ENCODE measurements at regions not wholly inside any gene's neighbourhood (a gene's known extent, or its start where the extent isn't known, plus 50 kb on each side); places are given as distances from the start of the nearest gene placed in this dataset.

- DNase-seq: peak; percentile 23
These were observed 189.5 kb upstream of the SLC10A2 start for GRCh38 chr13:103255587-103256301.

GRCh38 chr13:103250071-103250470, 183.9 kb upstream of the SLC10A2 start:
- no peak for DNase-seq

- DNase-seq: no peak
These were observed 180.5 kb upstream of the SLC10A2 start for GRCh38 chr13:103246581-103247200.

- DNase-seq: no peak
These were observed 177.3 kb upstream of the SLC10A2 start for GRCh38 chr13:103243495-103243894.

GRCh38 chr13:103238441-103238840, 172.2 kb upstream of the SLC10A2 start:
- DNase-seq: peak; percentile 53

- DNase-seq: no peak
These were observed 170.0 kb upstream of the SLC10A2 start for GRCh38 chr13:103236213-103236612.

GRCh38 chr13:103229674-103230073, 163.5 kb upstream of the SLC10A2 start:
- no peak for DNase-seq

- no peak for DNase-seq
These were observed 158.6 kb upstream of the SLC10A2 start for GRCh38 chr13:103224804-103225203.

- no peak for DNase-seq
These were observed 156.5 kb upstream of the SLC10A2 start for GRCh38 chr13:103222683-103223082.

GRCh38 chr13:103218253-103218652, 152.0 kb upstream of the SLC10A2 start:
- DNase-seq: no peak

- DNase-seq: no peak
These were observed 146.9 kb upstream of the SLC10A2 start for GRCh38 chr13:103213152-103213551.

GRCh38 chr13:103210348-103210747, 144.1 kb upstream of the SLC10A2 start:
- DNase-seq: no peak

GRCh38 chr13:103203735-103204330, 137.6 kb upstream of the SLC10A2 start:
- no peak for DNase-seq

- no peak for DNase-seq
These were observed 134.1 kb upstream of the SLC10A2 start for GRCh38 chr13:103200118-103200885.

- no peak for DNase-seq
These were observed 133.3 kb upstream of the SLC10A2 start for GRCh38 chr13:103199380-103200088.

GRCh38 chr13:103196356-103196755, 130.1 kb upstream of the SLC10A2 start:
- DNase-seq: no peak

- no peak for DNase-seq
These were observed 129.5 kb upstream of the SLC10A2 start for GRCh38 chr13:103195762-103196161.

- DNase-seq: no peak
These were observed 128.7 kb upstream of the SLC10A2 start for GRCh38 chr13:103194871-103195270.

GRCh38 chr13:103192511-103193135, 126.4 kb upstream of the SLC10A2 start:
- no peak for DNase-seq

GRCh38 chr13:103190841-103191240, 124.6 kb upstream of the SLC10A2 start:
- DNase-seq: no peak

- peak; percentile 59 for DNase-seq
These were observed 122.6 kb upstream of the SLC10A2 start for GRCh38 chr13:103188713-103189326.

GRCh38 chr13:103187721-103188156, 121.5 kb upstream of the SLC10A2 start:
- no peak for DNase-seq
